Left ventricle myocardium inferior (tissue), 1 donor: ENCODE measurements at regions not wholly inside any gene's neighbourhood (a gene's known extent, or its start where the extent isn't known, plus 50 kb on each side); places are given as distances from the start of the nearest gene placed in this dataset.

Experiments
- DNase-seq: peaks from one replicate; pipeline ENCODE4 v3.0.0-alpha.2; 2020
- H3K27ac ChIP-seq: fragments of 200-600 bp; replicated peaks from 2 replicates; pipeline ENCODE4 v1.8.0; 2021
- H3K27me3 ChIP-seq: fragments of 200-600 bp; 2 replicates; pipeline ENCODE4 v1.8.0; 2021; ENCODE audit warnings: low read depth
- H3K36me3 ChIP-seq: fragments of 200-600 bp; 2 replicates; pipeline ENCODE4 v1.8.0; 2021
- H3K4me1 ChIP-seq: fragments of 200-600 bp; 2 replicates; pipeline ENCODE4 v1.8.0; 2021
- H3K4me3 ChIP-seq: fragments of 200-600 bp; 2 replicates; pipeline ENCODE4 v1.8.0; 2021; ENCODE audit warnings: mild to moderate bottlenecking, moderate library complexity
- H3K9me3 ChIP-seq: fragments of 200-600 bp; replicated peaks from 2 replicates; pipeline ENCODE4 v1.8.0; 2021
- intact Hi-C: fragments of 100-400 bp; cut with micrococcal nuclease; formaldehyde crosslinking; loops from one replicate; pipeline ENCODE4 v1.11.0; 2022
- TF ChIP-seq, protein P1 (sequence below): fragments of 200-600 bp; IDR thresholded peaks from 2 replicates; pipeline ENCODE4 v1.8.0; 2021; ENCODE audit warnings: antibody characterized with exemption, mild to moderate bottlenecking, borderline replicate concordance
- donor health status: DM: no; HTN: yes; CAD: no; lungs with severe emphysema.

DNA sequence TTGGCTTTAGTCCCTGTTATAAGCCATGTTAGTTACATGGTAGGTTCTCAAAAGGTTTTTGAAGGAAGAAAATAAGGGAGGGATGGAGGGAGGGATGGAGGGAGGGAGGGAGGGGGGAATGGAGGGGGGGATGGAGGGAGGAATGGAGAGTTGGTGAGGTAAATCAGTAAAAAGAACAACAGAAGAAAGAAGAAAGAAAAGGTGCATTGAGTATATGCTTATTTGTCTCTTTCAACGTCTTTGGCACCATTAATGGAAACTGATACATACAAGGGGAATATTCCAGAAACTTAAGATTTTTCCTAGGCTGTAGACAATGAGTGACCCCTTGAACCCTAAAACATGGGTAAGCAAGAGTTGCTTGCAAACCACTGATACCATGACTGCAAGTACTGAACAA is 1056.3 kb downstream of the CDH11 start:
- Histone ChIP-seq H3K9me3 (no peaks in the 10 kb centered on the region), H3K27me3 (no peaks in the 10 kb centered on the region), H3K27ac (no peak overlapping the region), H3K36me3 (no peaks in the 10 kb centered on the region), H3K4me3 (no peak overlapping the region), H3K4me1 (no peaks in the 10 kb centered on the region)
- no peak for DNase-seq
- TF ChIP-seq, protein P1, sequence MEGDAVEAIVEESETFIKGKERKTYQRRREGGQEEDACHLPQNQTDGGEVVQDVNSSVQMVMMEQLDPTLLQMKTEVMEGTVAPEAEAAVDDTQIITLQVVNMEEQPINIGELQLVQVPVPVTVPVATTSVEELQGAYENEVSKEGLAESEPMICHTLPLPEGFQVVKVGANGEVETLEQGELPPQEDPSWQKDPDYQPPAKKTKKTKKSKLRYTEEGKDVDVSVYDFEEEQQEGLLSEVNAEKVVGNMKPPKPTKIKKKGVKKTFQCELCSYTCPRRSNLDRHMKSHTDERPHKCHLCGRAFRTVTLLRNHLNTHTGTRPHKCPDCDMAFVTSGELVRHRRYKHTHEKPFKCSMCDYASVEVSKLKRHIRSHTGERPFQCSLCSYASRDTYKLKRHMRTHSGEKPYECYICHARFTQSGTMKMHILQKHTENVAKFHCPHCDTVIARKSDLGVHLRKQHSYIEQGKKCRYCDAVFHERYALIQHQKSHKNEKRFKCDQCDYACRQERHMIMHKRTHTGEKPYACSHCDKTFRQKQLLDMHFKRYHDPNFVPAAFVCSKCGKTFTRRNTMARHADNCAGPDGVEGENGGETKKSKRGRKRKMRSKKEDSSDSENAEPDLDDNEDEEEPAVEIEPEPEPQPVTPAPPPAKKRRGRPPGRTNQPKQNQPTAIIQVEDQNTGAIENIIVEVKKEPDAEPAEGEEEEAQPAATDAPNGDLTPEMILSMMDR, result no peak
- intact Hi-C loops, result no loop called here

DNA sequence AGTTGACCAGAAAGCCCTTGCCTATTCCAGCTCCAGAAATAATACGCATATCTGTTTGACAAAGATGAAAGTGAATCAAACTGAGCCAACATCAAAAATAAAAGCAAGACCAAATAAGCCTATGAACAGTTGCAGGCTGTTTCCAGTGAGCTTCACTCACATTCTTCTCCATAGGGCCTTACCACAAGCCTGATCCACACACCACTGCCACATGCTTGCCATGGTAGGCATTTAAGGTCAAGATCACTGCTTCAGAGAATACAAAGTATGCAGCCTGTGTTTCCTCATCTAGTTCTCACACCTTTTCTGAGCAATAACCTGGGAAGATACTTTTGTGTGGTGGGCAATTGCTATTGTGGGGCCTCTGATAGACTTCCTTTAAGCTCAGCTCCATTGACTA is 1060.2 kb downstream of the CDH11 start:
- no peak overlapping the region for H3K4me3 ChIP-seq
- DNase-seq, result no peak
- TF ChIP-seq, protein P1, result no peak
- no peaks in the 10 kb centered on the region for H3K27me3 ChIP-seq
- no peaks in the 10 kb centered on the region for H3K36me3 ChIP-seq
- H3K9me3 ChIP-seq, result no peaks in the 10 kb centered on the region
- intact Hi-C loops, result no loop called here
- H3K4me1 ChIP-seq, result no peaks in the 10 kb centered on the region
- no peak overlapping the region for H3K27ac ChIP-seq

DNA sequence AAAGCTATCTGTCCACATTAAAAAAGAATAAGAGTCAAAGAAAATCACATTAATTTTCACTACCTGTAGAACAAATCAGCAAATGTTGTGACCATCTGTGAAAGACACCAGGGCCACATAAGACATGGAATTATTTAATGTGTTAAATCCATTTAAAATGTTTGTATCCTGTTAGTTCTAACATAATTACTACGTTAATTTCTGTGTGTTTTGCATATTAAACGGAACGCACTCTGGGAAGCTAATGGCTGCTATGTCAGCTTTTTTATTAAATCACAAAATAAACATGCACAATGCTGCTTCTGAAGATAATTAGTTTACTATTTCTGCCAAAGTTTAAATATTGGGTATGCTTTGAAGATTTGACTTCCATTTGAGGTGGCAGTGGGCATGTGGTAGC is 1061.2 kb downstream of the CDH11 start:
- no peak overlapping the region for H3K27ac ChIP-seq
- TF ChIP-seq, protein P1, result no peak
- intact Hi-C loops, result no loop called here
- H3K4me1 ChIP-seq, result no peaks in the 10 kb centered on the region
- DNase-seq, result no peak
- no peaks in the 10 kb centered on the region for H3K36me3 ChIP-seq
- no peak overlapping the region for H3K4me3 ChIP-seq
- H3K27me3 ChIP-seq, result no peaks in the 10 kb centered on the region
- no peaks in the 10 kb centered on the region for H3K9me3 ChIP-seq

DNA sequence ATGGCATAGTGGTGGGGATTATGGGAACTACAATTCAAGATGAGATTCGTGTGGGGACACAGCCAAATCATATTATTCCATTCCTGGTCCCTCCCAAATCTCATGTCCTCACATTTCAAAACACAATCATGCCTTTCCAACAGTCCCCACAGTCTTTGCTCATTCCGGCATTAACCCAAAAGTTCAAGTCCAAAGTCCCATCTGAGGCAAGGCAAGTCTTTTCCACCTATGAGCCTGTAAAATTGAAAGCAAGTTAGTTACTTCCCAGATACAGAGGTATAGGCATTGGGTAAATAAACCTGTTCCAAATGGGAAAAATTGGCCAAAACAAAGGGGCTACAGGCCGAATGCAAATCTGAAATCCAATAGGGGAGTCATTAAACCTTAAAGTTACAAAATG is 1063.2 kb downstream of the CDH11 start:
- Histone ChIP-seq H3K27ac (no peak overlapping the region), H3K27me3 (no peaks in the 10 kb centered on the region), H3K36me3 (no peaks in the 10 kb centered on the region), H3K4me3 (no peak overlapping the region), H3K4me1 (no peaks in the 10 kb centered on the region), H3K9me3 (peaks cover 18% of the 10 kb centered on the region)
- intact Hi-C loops, result no loop called here
- TF ChIP-seq, protein P1, result no peak
- no peak for DNase-seq

DNA sequence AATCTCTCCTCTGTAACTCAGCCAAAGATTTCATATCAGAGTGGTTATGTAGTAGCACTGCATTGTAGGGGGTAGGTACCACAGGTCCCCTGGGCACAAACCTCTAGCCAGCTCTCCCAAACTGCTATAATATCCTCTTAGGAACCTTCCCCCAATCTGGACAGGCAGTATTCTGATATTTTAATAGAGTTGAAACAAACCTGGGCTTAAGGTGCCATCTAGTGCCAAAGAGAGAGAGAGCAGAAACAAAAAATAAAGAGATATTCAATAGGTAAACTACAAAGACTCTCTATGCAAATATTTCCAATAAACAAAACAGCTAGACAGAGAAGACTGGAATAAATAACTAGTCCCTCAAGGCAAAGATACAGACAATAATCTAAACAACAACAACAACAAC is 1070.0 kb downstream of the CDH11 start:
- Histone ChIP-seq H3K9me3 (peaks cover 37% of the 10 kb centered on the region), H3K27ac (no peak overlapping the region), H3K4me3 (no peak overlapping the region), H3K36me3 (no peaks in the 10 kb centered on the region), H3K27me3 (no peaks in the 10 kb centered on the region), H3K4me1 (no peaks in the 10 kb centered on the region)
- DNase-seq, result no peak
- intact Hi-C loops, result no loop called here
- TF ChIP-seq, protein P1, result peak; percentile 45

DNA sequence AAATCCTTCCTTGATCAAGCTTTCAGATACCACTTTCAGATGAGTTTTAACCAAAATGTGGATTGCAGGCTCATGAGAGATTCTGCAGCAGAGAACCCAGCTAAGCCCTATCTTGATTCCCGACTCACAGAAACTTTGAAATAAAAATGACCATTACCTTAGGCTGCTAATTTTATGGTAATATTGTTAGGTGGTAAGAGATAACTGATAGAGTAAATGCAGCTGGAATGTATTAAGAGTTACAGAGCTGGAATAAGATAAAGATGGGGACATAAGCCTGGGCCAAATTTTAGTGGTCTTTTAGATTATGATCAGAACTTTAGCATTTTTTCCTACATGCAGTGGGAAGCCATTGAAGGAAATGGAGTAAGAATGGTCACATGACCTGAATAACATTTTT is 1074.0 kb downstream of the CDH11 start:
- no peak for DNase-seq
- no peaks in the 10 kb centered on the region for H3K4me1 ChIP-seq
- no peaks in the 10 kb centered on the region for H3K27me3 ChIP-seq
- intact Hi-C loops, result no loop called here
- TF ChIP-seq, protein P1, result no peak
- no peaks in the 10 kb centered on the region for H3K36me3 ChIP-seq
- H3K4me3 ChIP-seq, result no peak overlapping the region
- H3K27ac ChIP-seq, result no peak overlapping the region
- peaks cover 20% of the 10 kb centered on the region for H3K9me3 ChIP-seq
